VCaP (cell line): ENCODE measurements at regions not wholly inside any gene's neighbourhood (a gene's known extent, or its start where the extent isn't known, plus 50 kb on each side); places are given as distances from the start of the nearest gene placed in this dataset.
"Not testable (repeated sequence)": the region's sequence is repeated elsewhere in the genome, so short reads cannot be mapped to it uniquely, and the experiment has no call there.

ENCODE experiments used
- H3K27ac ChIP-seq: fragments of 450-650 bp; 2 replicates; pipeline ENCODE4 v1.5.1; 2017
- TF ChIP-seq, protein P1 (sequence below): fragments of 450-650 bp; conservative IDR thresholded peaks from 2 replicates; pipeline ENCODE4 v1.5.1; 2017; ENCODE audit warnings: mild to moderate bottlenecking, moderate library complexity

- H3K27ac ChIP-seq, result no peak overlapping the region
- TF ChIP-seq, protein P1, sequence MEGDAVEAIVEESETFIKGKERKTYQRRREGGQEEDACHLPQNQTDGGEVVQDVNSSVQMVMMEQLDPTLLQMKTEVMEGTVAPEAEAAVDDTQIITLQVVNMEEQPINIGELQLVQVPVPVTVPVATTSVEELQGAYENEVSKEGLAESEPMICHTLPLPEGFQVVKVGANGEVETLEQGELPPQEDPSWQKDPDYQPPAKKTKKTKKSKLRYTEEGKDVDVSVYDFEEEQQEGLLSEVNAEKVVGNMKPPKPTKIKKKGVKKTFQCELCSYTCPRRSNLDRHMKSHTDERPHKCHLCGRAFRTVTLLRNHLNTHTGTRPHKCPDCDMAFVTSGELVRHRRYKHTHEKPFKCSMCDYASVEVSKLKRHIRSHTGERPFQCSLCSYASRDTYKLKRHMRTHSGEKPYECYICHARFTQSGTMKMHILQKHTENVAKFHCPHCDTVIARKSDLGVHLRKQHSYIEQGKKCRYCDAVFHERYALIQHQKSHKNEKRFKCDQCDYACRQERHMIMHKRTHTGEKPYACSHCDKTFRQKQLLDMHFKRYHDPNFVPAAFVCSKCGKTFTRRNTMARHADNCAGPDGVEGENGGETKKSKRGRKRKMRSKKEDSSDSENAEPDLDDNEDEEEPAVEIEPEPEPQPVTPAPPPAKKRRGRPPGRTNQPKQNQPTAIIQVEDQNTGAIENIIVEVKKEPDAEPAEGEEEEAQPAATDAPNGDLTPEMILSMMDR, result no peak
Observed at GRCh38 chr4:32929796-32930699, 2209.9 kb downstream of the PCDH7 start.

DNA sequence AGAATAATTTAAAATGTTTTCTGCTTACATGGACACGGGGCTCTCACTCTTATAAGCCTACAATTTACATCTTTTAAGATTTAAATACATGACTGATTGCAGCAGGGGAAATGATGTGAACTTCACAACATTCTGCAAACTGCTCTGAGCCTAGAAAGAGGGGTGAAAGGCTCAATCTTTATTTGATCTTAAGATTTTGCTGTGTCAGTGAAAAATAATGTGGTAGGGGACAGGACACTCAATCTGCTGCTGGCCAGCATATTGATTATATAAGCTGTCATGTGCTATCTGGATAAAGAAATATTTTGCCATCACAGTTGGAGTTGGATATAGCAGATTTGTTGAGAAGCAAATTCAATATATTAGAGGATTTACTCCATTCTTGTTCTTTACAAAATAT, 2210.5 kb downstream of the PCDH7 start:
- TF ChIP-seq, protein P1, result no peak
- H3K27ac ChIP-seq, result no peak overlapping the region

- TF ChIP-seq, protein P1, result no peak
- no peak overlapping the region for H3K27ac ChIP-seq
Observed at GRCh38 chr4:32931475-32931874, 2211.3 kb downstream of the PCDH7 start.

DNA sequence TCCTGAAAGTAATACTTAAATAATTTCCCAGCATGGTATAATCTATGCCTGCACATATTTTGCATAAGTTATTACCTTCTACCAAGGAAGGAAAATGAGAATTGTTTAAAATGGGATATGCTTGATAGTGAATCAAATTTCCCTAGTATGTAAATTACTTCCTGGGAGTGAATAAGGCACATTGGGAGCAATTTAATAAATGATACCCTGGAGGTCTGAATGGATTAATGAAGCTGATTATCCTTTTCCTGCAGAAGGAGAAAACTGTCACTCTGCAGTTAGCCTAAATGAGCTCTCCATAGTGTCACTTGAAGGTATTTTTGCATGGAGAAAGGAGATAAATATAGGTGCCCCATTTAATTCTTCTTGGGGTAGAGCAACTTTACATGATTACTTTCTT, 2212.0 kb downstream of the PCDH7 start:
- TF ChIP-seq, protein P1, result no peak
- no peak overlapping the region for H3K27ac ChIP-seq

- not testable (repeated sequence) for H3K27ac ChIP-seq
Observed at GRCh38 chr4:32939222-32939621, 2219.1 kb downstream of the PCDH7 start.

DNA sequence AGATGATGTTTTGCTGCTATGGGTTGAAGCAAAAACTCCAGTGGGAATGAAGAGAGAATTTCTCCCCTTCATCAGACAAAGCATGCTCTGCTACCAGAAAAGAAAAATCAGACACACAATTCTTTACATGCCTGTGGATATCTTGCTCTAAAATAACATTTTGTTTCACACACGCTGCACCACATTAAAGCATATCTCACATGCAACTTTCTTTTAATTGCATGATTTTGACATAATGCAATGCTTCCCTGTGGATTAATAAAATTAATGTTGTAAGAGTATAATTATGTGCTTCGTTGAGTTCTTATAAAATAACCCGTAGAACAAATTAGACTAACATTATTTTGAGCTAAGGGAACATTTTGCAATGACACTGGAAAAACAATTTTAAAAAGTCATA, 2230.7 kb downstream of the PCDH7 start:
- TF ChIP-seq, protein P1, result no peak
- H3K27ac ChIP-seq, result no peak overlapping the region

- H3K27ac ChIP-seq, result no peak overlapping the region
- TF ChIP-seq, protein P1, result no peak
Observed at GRCh38 chr4:32958586-32958985, 2238.4 kb downstream of the PCDH7 start.

DNA sequence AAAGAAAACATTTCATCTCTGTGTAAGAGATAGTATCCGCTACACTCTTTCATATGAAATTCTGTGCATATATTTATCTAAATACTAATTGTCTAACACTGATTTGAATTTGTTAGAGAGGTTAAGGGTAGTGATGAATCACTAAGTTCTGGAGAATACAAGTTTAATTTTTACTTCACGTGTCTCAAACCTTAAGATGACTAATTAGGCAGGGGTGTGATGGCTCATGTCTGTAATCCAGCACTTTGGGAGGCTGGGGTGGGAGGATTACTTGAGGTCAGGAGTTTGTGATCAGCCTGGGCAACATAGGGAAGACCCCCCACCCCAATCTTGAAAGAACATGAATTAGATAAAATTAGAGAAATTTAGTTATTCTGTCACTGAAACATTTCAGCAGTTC, 2241.9 kb downstream of the PCDH7 start:
- no peak overlapping the region for H3K27ac ChIP-seq
- TF ChIP-seq, protein P1, result no peak
